H1 (cell line): ENCODE measurements at regions not wholly inside any gene's neighbourhood (a gene's known extent, or its start where the extent isn't known, plus 50 kb on each side); places are given as distances from the start of the nearest gene placed in this dataset.

ENCODE experiments used
- CTCF ChIA-PET: fragments of 300-600 bp; sonication (Branson Sonifier 250); formaldehyde crosslinking; loops from one replicate; lab custom pipeline; 2021; ENCODE audit not compliant: partially characterized antibody; lab: Charles Lee
- POLR2A ChIA-PET: fragments of 300-600 bp; sonication (Branson Sonifier 250); formaldehyde crosslinking; loops from one replicate; lab custom pipeline; 2021; ENCODE audit warnings: inconsistent platforms; ENCODE audit not compliant: partially characterized antibody; lab: Charles Lee
- DNase-seq, 2 experiments: peaks; one replicate each; pipeline versions ENCODE4 v3.0.0 to v3.0.0-alpha.2; 2010 to 2022; ENCODE audit warnings: low spot score in 2 of 2, low read depth in 1 of 2, mixed read lengths in 1 of 2
- FAIRE-seq: peaks from 2 replicates; lab custom pipeline; 2011; peaks lifted over from hg19 to GRCh38; lab: Jason Lieb, UNC
- H2AFZ ChIP-seq: 2 replicates; pipeline ENCODE4 v1.8.1; 2012; ENCODE audit warnings: low read length, inconsistent platforms
- H2AK5ac ChIP-seq: 2 replicates; pipeline ENCODE4 v1.6.1; 2013; ENCODE audit warnings: low read depth, low read length
- H2BK120ac ChIP-seq: replicated peaks from 2 replicates; pipeline ENCODE3; 2013; ENCODE audit warnings: low read depth, low read length, inconsistent platforms
- H2BK12ac ChIP-seq: 2 replicates; pipeline ENCODE4 v1.6.1; 2013; ENCODE audit warnings: low read depth, low read length
- H2BK15ac ChIP-seq: 2 replicates; pipeline ENCODE4 v1.6.1; 2013; ENCODE audit warnings: low read length
- H2BK20ac ChIP-seq: 2 replicates; pipeline ENCODE4 v1.6.1; 2013; ENCODE audit warnings: low read length
- H2BK5ac ChIP-seq: 2 replicates; pipeline ENCODE4 v1.6.1; 2013; ENCODE audit warnings: low read depth, low read length
- H3K14ac ChIP-seq: 2 replicates; pipeline ENCODE4 v1.6.1; 2013; ENCODE audit warnings: inconsistent platforms; ENCODE audit not compliant: insufficient read length
- H3K18ac ChIP-seq: 2 replicates; pipeline ENCODE4 v1.6.1; 2013; ENCODE audit warnings: low read length; ENCODE audit errors: extremely low read depth
- H3K23ac ChIP-seq: 2 replicates; pipeline ENCODE4 v1.6.1; 2013; ENCODE audit warnings: inconsistent platforms; ENCODE audit not compliant: insufficient read length
- H3K23me2 ChIP-seq: 2 replicates; pipeline ENCODE4 v1.6.1; 2013; ENCODE audit warnings: low read depth, low read length
- H3K27ac ChIP-seq: 2 replicates; pipeline ENCODE4 v1.6.1; 2011; ENCODE audit warnings: low read depth, low read length, inconsistent platforms
- H3K27me3 ChIP-seq, 4 experiments: replicated peaks in 1 of 4; 1 replicate in 1 of 4; 2 replicates in 3 of 4; pipeline versions ENCODE4 v1.6.1 to v1.8.1; 2011 to 2013; ENCODE audit warnings: low read length in 3 of 4, mild to moderate bottlenecking in 3 of 4, inconsistent platforms in 2 of 4, mixed read lengths in 2 of 4, moderate library complexity in 1 of 4; ENCODE audit not compliant: control insufficient read depth in 3 of 4, insufficient read depth in 3 of 4; ENCODE audit errors: extremely low read depth in 1 of 4
- H3K36me3 ChIP-seq, 4 experiments: 2 replicates each; pipeline versions ENCODE4 v1.6.1 to v1.8.1; 2011 to 2013; ENCODE audit warnings: mild to moderate bottlenecking in 4 of 4, low read length in 3 of 4, moderate library complexity in 2 of 4, control low read depth in 1 of 4, inconsistent platforms in 1 of 4; ENCODE audit not compliant: insufficient read depth in 4 of 4, control insufficient read depth in 2 of 4
- H3K4ac ChIP-seq: replicated peaks from 2 replicates; pipeline ENCODE3; 2013; ENCODE audit warnings: low read length, low read depth, mixed read lengths, inconsistent platforms; ENCODE audit not compliant: insufficient read length
- H3K4me1 ChIP-seq, 4 experiments: replicated peaks in 1 of 4; 1 replicate in 1 of 4; 2 replicates in 3 of 4; pipeline versions ENCODE4 v1.6.1 to v1.8.1; 2011 to 2013; ENCODE audit warnings: low read length in 3 of 4, inconsistent platforms in 2 of 4, mixed read lengths in 1 of 4; ENCODE audit not compliant: insufficient read depth in 4 of 4, control insufficient read depth in 3 of 4
- H3K4me2 ChIP-seq, 2 experiments: 2 replicates each; pipeline versions ENCODE4 v1.6.1 to v1.8.1; 2011 to 2013; ENCODE audit warnings: low read depth in 2 of 2, low read length in 2 of 2, control low read depth in 1 of 2, inconsistent platforms in 1 of 2, mild to moderate bottlenecking in 1 of 2; ENCODE audit not compliant: insufficient read depth in 1 of 2
- H3K4me3 ChIP-seq, 4 experiments: fragments of 200-600, 300-600 bp in 1 of 4; sonication (generic), shearing (Covaris generic), sonication (Bioruptor Twin) in 1 of 4; 2 replicates each; pipeline versions ENCODE4 v1.5.1 to v1.8.1; 2011 to 2016; ENCODE audit warnings: low read length in 4 of 4, low read depth in 3 of 4, control low read depth in 2 of 4, inconsistent platforms in 2 of 4, mild to moderate bottlenecking in 2 of 4, mixed read lengths in 1 of 4, moderate library complexity in 1 of 4; ENCODE audit not compliant: insufficient read depth in 2 of 4; ENCODE audit errors: extremely low read depth in 1 of 4
- H3K56ac ChIP-seq: replicated peaks from 2 replicates; pipeline ENCODE3; 2013; ENCODE audit warnings: low read depth, mild to moderate bottlenecking, mixed read lengths, low read length, inconsistent platforms; ENCODE audit not compliant: insufficient read length
- H3K79me1 ChIP-seq: 2 replicates; pipeline ENCODE4 v1.6.1; 2013; ENCODE audit warnings: low read depth, low read length, control low read depth
- H3K79me2 ChIP-seq, 2 experiments: 2 replicates each; pipeline versions ENCODE4 v1.6.1 to v1.8.1; 2012 to 2013; ENCODE audit warnings: low read length in 2 of 2, mild to moderate bottlenecking in 2 of 2, inconsistent platforms in 1 of 2; ENCODE audit not compliant: insufficient read depth in 2 of 2, control insufficient read depth in 1 of 2
- H3K9ac ChIP-seq, 4 experiments: replicated peaks in 1 of 4; 1 replicate in 1 of 4; 2 replicates in 3 of 4; pipeline versions ENCODE4 v1.6.1 to v1.8.1; 2011 to 2013; ENCODE audit warnings: low read depth in 3 of 4, low read length in 3 of 4, control low read depth in 2 of 4, mild to moderate bottlenecking in 2 of 4, moderate library complexity in 2 of 4, inconsistent platforms in 1 of 4; ENCODE audit errors: extremely low read depth in 1 of 4
- H3K9me3 ChIP-seq, 2 experiments: 2 replicates each; pipeline versions ENCODE4 v1.6.1 to v1.8.1; 2012 to 2013; ENCODE audit warnings: mild to moderate bottlenecking in 2 of 2, moderate library complexity in 2 of 2, control low read depth in 1 of 2, inconsistent platforms in 1 of 2, low read depth in 1 of 2, low read length in 1 of 2, mixed read lengths in 1 of 2; ENCODE audit not compliant: insufficient read depth in 2 of 2
- H4K20me1 ChIP-seq, 2 experiments: replicated peaks in 1 of 2; 2 replicates each; pipeline versions ENCODE3 to v1.8.1; 2011 to 2013; ENCODE audit warnings: inconsistent platforms in 2 of 2, low read length in 2 of 2, mild to moderate bottlenecking in 1 of 2; ENCODE audit not compliant: insufficient read depth in 2 of 2, control insufficient read depth in 1 of 2
- H4K5ac ChIP-seq: 2 replicates; pipeline ENCODE4 v1.6.1; 2013; ENCODE audit warnings: low read length, low read depth, mixed read lengths, inconsistent platforms; ENCODE audit not compliant: insufficient read length
- H4K8ac ChIP-seq: 2 replicates; pipeline ENCODE4 v1.8.0; 2013; ENCODE audit warnings: mild to moderate bottlenecking, moderate library complexity, low read length, inconsistent platforms; ENCODE audit not compliant: insufficient read depth; ENCODE audit errors: extremely low read depth
- H4K91ac ChIP-seq: replicated peaks from 2 replicates; pipeline ENCODE3; 2013; ENCODE audit warnings: low read length, mixed read lengths, inconsistent platforms; ENCODE audit not compliant: insufficient read length
- BCL11A ChIP-seq, 2 experiments: IDR thresholded peaks; one replicate each; pipeline ENCODE4 v1.6.1; 2011; ENCODE audit warnings: low read depth in 2 of 2, low read length in 2 of 2, mild to moderate bottlenecking in 2 of 2
- CHD2 ChIP-seq: IDR thresholded peaks from 2 replicates; pipeline ENCODE4 v1.6.1; 2012; ENCODE audit warnings: low read length, improper control_type of control experiment
- CREB1 ChIP-seq: IDR thresholded peaks from 2 replicates; pipeline ENCODE4 v1.6.1; 2012; ENCODE audit warnings: inconsistent platforms
- HDAC2 ChIP-seq, 2 experiments: fragments of 300-600 bp in 1 of 2; sonication (generic) in 1 of 2; IDR thresholded peaks; 2 replicates each; pipeline ENCODE4 v1.6.1; 2011 to 2012; ENCODE audit warnings: low read depth in 2 of 2, low read length in 2 of 2, mild to moderate bottlenecking in 2 of 2, moderate library complexity in 2 of 2, borderline replicate concordance in 1 of 2, inconsistent platforms in 1 of 2
- KDM1A ChIP-seq: fragments of 200-600, 300-600 bp; sonication (generic); IDR thresholded peaks from 2 replicates; pipeline ENCODE4 v1.7.1; 2016; ENCODE audit warnings: mild to moderate bottlenecking, low read length, borderline replicate concordance
- PHF8 ChIP-seq: fragments of 200-600 bp; sonication (generic); conservative IDR thresholded peaks from 2 replicates; pipeline ENCODE4 v1.7.1; 2012; ENCODE audit warnings: low read depth, mild to moderate bottlenecking, inconsistent platforms, low read length, moderate library complexity
- SP1 ChIP-seq: IDR thresholded peaks from 2 replicates; pipeline ENCODE4 v1.6.1; 2011; ENCODE audit warnings: low read depth, low read length
- SP2 ChIP-seq: IDR thresholded peaks from 2 replicates; pipeline ENCODE4 v1.6.1; 2012; ENCODE audit warnings: mild to moderate bottlenecking, low read length, inconsistent platforms
- SP4 ChIP-seq: IDR thresholded peaks from 2 replicates; pipeline ENCODE4 v1.6.1; 2012; ENCODE audit warnings: low read length, inconsistent platforms
- SRF ChIP-seq: IDR thresholded peaks from 2 replicates; pipeline ENCODE4 v1.6.1; 2011; ENCODE audit warnings: mild to moderate bottlenecking, low read depth, low read length, moderate library complexity
- TCF12 ChIP-seq: IDR thresholded peaks from 2 replicates; pipeline ENCODE4 v1.6.1; 2011; ENCODE audit warnings: low read depth, mild to moderate bottlenecking, low read length
- TEAD4 ChIP-seq: IDR thresholded peaks from 2 replicates; pipeline ENCODE4 v1.6.1; 2012; ENCODE audit warnings: low read depth, low read length, inconsistent platforms, mixed read lengths
- WGBS, 2 experiments: shearing (Covaris generic) in 1 of 2; methylation state at CpG; one replicate each; pipeline versions ENCODE4 v1.1.6 to v1.1.7; 2013 to 2015; ENCODE audit warnings: low lambda C conversion rate in 2 of 2, mixed read lengths in 2 of 2, inconsistent platforms in 1 of 2, low coverage in 1 of 2, missing lambda C conversion rate in 1 of 2; ENCODE audit not compliant: insufficient replicate concordance in 2 of 2, insufficient coverage in 1 of 2, insufficient read length in 1 of 2; ENCODE audit errors: extremely low coverage in 1 of 2, missing lambda C conversion rate in 1 of 2; 5-methylcytosine and 5-hydroxymethylcytosine counted together

- no peaks in the 10 kb centered on the region for H3K27me3 ChIP-seq
- POLR2A ChIA-PET = interaction anchor here (0.9 kb wide), 1 partner anchor 66 kb away, joined by 3 read pairs; no protein-coding TSS in a partner anchor
- H3K9me3 ChIP-seq = no peaks in the 10 kb centered on the region
- H3K4me1 ChIP-seq = no peaks in the 10 kb centered on the region; a peak in 4 of 7 replicates
- H4K91ac ChIP-seq = no peak overlapping the region
- H2BK15ac ChIP-seq = no peak overlapping the region
- 0 out of 2 replicates have a peak, but pooled peaks cover 2% of the 10 kb centered on the region for H3K23me2 ChIP-seq
- FAIRE-seq (no peak), DNase-seq (no peak)
- H2BK20ac ChIP-seq = no peak overlapping the region
- TF ChIP-seq HDAC2 (IDR thresholded peaks at IDR 0.05; ENCODE audit: borderline replicate concordance in 1 of 2, low read depth in 2 of 2, low read length in 2 of 2) (no peak), BCL11A (IDR thresholded peaks at IDR 0.05; ENCODE audit: low read depth in 2 of 2, low read length in 2 of 2) (no peak), CHD2 (no peak), SRF (no peak), PHF8 (no peak), SP4 (no peak), SP2 (no peak), TCF12 (no peak), CREB1 (no peak), TEAD4 (no peak), KDM1A (no peak), SP1 (no peak)
- no peak overlapping the region for H2BK12ac ChIP-seq
- H4K20me1 ChIP-seq = peaks cover 2 to 21% of the 10 kb centered on the region in 2 experiments
- peak overlapping the region; percentile 35; the same call in 1 of the 2 replicates for H4K8ac ChIP-seq
- H2BK5ac ChIP-seq = no peak overlapping the region
- no peak overlapping the region for H3K9ac ChIP-seq
- no peak overlapping the region for H4K5ac ChIP-seq
- no peak overlapping the region for H3K56ac ChIP-seq
- H3K18ac ChIP-seq = no peak overlapping the region
- H2AK5ac ChIP-seq = no peak overlapping the region; the same call in none of the 2 replicates
- no peak overlapping the region for H3K14ac ChIP-seq
- peaks cover 5% of the 10 kb centered on the region for H3K79me1 ChIP-seq
- no peak overlapping the region for H2AFZ ChIP-seq
- H3K79me2 ChIP-seq = peaks cover 0 to 2% of the 10 kb centered on the region in 2 experiments; a peak in 1 of 4 replicates
- H2BK120ac ChIP-seq = no peak overlapping the region
- no peak overlapping the region for H3K23ac ChIP-seq
- H3K36me3 ChIP-seq = no peaks in the 10 kb centered on the region
- no peak overlapping the region for H3K27ac ChIP-seq
- H3K4me2 ChIP-seq = no peak overlapping the region
- WGBS, 2 experiments = 94% methylated on average over 23 of the region's 23 CpGs; no CpG with 5 or more reads in 1 of the 2 experiments
- CTCF ChIA-PET = interaction anchor here (0.6 to 1.2 kb wide), 4 partner anchors 12 to 1000 kb away, joined by 3 read pairs; no protein-coding TSS in a partner anchor
- no peak overlapping the region for H3K4ac ChIP-seq
- H3K4me3 ChIP-seq = no peak overlapping the region
These were observed 1184.5 kb downstream of the BRD1 start for GRCh38 chr22:48643066-48643731.
